IMR-90 (cell line): ENCODE measurements at regions not wholly inside any gene's neighbourhood (a gene's known extent, or its start where the extent isn't known, plus 50 kb on each side); places are given as distances from the start of the nearest gene placed in this dataset.

Source experiments
- ATAC-seq: fragments of 200-7000 bp; cut with Tn5 transposase; 2 replicates; pipeline ENCODE4 v1.9.1; 2020; ENCODE audit warnings: low read depth, mild to moderate bottlenecking, moderate library complexity
- BruUV-seq: library from RNA; stranded (reverse); fragments of 400-500 nt; replicated peaks from 2 replicates; lab custom pipeline; 2021; lab: Mats Ljungman, UMichigan
- CTCF ChIA-PET: fragments of 300-600 bp; formaldehyde crosslinking; extraction: SDS; loops from one replicate; lab custom pipeline; 2021; ENCODE audit warnings: antibody characterized with exemption; lab: Yijun Ruan, JAX
- POLR2A ChIA-PET: fragments of 300-600 bp; sonication (Branson Sonifier 250); formaldehyde crosslinking; loops from one replicate; lab custom pipeline; 2022; ENCODE audit warnings: antibody characterized with exemption; ENCODE audit not compliant: unreplicated experiment; lab: Charles Lee
- DNase-seq: peaks from one replicate; pipeline ENCODE4 v3.0.0; 2013
- H2AFZ ChIP-seq: replicated peaks from 2 replicates; pipeline ENCODE3; 2013; ENCODE audit warnings: low read length, mild to moderate bottlenecking; ENCODE audit not compliant: poor library complexity
- H2AK5ac ChIP-seq: 2 replicates; pipeline ENCODE4 v1.6.1; 2013; ENCODE audit warnings: low read depth, low read length, inconsistent platforms
- H2AK9ac ChIP-seq: replicated peaks from 2 replicates; pipeline ENCODE3; 2013; ENCODE audit warnings: mild to moderate bottlenecking, low read depth, low read length, moderate library complexity; ENCODE audit not compliant: poor library complexity
- H2BK120ac ChIP-seq: 2 replicates; pipeline ENCODE4 v1.6.1; 2013; ENCODE audit warnings: low read depth, low read length, inconsistent platforms
- H2BK15ac ChIP-seq: 3 replicates; pipeline ENCODE4 v1.6.1; 2013; ENCODE audit warnings: low read depth, low read length, inconsistent platforms
- H2BK20ac ChIP-seq: 2 replicates; pipeline ENCODE4 v1.6.1; 2013; ENCODE audit warnings: low read depth, mild to moderate bottlenecking, inconsistent platforms, low read length, moderate library complexity
- H2BK5ac ChIP-seq: 2 replicates; pipeline ENCODE4 v1.6.1; 2013; ENCODE audit warnings: mild to moderate bottlenecking, low read depth, low read length, inconsistent platforms; ENCODE audit not compliant: poor library complexity, severe bottlenecking
- H3K14ac ChIP-seq: replicated peaks from 2 replicates; pipeline ENCODE4 v1.6.1; 2013; ENCODE audit warnings: low read depth, low read length, inconsistent platforms
- H3K18ac ChIP-seq: 2 replicates; pipeline ENCODE4 v1.6.1; 2013; ENCODE audit warnings: low read depth, low read length, control low read depth
- H3K23ac ChIP-seq: 2 replicates; pipeline ENCODE4 v1.6.1; 2013; ENCODE audit warnings: low read depth, low read length, inconsistent platforms
- H3K27ac ChIP-seq: 2 replicates; pipeline ENCODE4 v1.5.1; 2013; ENCODE audit warnings: mild to moderate bottlenecking, control low read depth, low read length; ENCODE audit not compliant: insufficient read depth
- H3K27me3 ChIP-seq: 2 replicates; pipeline ENCODE4 v1.6.1; 2013; ENCODE audit warnings: low read length; ENCODE audit not compliant: control insufficient read depth, insufficient read depth
- H3K36me3 ChIP-seq: 2 replicates; pipeline ENCODE4 v1.6.1; 2013; ENCODE audit warnings: low read length, mixed read lengths; ENCODE audit not compliant: control insufficient read depth, insufficient read depth
- H3K4ac ChIP-seq: 2 replicates; pipeline ENCODE4 v1.6.1; 2013; ENCODE audit warnings: low read depth, low read length, inconsistent platforms
- H3K4me1 ChIP-seq: 2 replicates; pipeline ENCODE4 v1.6.1; 2013; ENCODE audit warnings: low read length, mixed read lengths; ENCODE audit not compliant: control insufficient read depth, insufficient read depth
- H3K4me2 ChIP-seq: 2 replicates; pipeline ENCODE4 v1.6.1; 2013; ENCODE audit warnings: low read depth, mild to moderate bottlenecking, control low read depth, low read length, moderate library complexity
- H3K4me3 ChIP-seq: 2 replicates; pipeline ENCODE4 v1.5.1; 2013; ENCODE audit warnings: low read depth, mild to moderate bottlenecking, control low read depth, low read length, moderate library complexity; ENCODE audit not compliant: insufficient read depth
- H3K56ac ChIP-seq: 2 replicates; pipeline ENCODE4 v1.6.1; 2013; ENCODE audit warnings: low read length, inconsistent platforms; ENCODE audit not compliant: insufficient read depth; ENCODE audit errors: extremely low read depth
- H3K79me1 ChIP-seq, 2 experiments: 2 replicates each; pipeline ENCODE4 v1.6.1; 2013; ENCODE audit warnings: low read length in 2 of 2, inconsistent platforms in 1 of 2, low read depth in 1 of 2
- H3K9ac ChIP-seq: 2 replicates; pipeline ENCODE4 v1.6.1; 2013; ENCODE audit warnings: low read depth, low read length, control low read depth
- H3K9me1 ChIP-seq: 2 replicates; pipeline ENCODE4 v1.6.1; 2013; ENCODE audit warnings: low read length, inconsistent platforms; ENCODE audit not compliant: insufficient read depth
- H3K9me3 ChIP-seq: 2 replicates; pipeline ENCODE4 v1.6.1; 2013; ENCODE audit warnings: low read length; ENCODE audit not compliant: control insufficient read depth, insufficient read depth
- H4K20me1 ChIP-seq: 2 replicates; pipeline ENCODE4 v1.6.1; 2013; ENCODE audit warnings: low read length, inconsistent platforms; ENCODE audit not compliant: insufficient read depth
- H4K5ac ChIP-seq: 2 replicates; pipeline ENCODE4 v1.6.1; 2013; ENCODE audit warnings: mild to moderate bottlenecking, low read depth, low read length, control low read depth
- H4K8ac ChIP-seq, 2 experiments: 2 replicates each; pipeline ENCODE4 v1.6.1; 2013; ENCODE audit warnings: low read depth in 2 of 2, low read length in 2 of 2, control low read depth in 1 of 2, inconsistent platforms in 1 of 2
- H4K91ac ChIP-seq: 2 replicates; pipeline ENCODE4 v1.6.1; 2013; ENCODE audit warnings: low read depth, low read length, inconsistent platforms; ENCODE audit not compliant: insufficient read depth
- BHLHE40 ChIP-seq: fragments of 150-350 bp; IDR thresholded peaks from 2 replicates; pipeline ENCODE4 v1.6.1; 2016; ENCODE audit warnings: mild to moderate bottlenecking, low read depth, low read length
- MAFK ChIP-seq: IDR thresholded peaks from 2 replicates; pipeline ENCODE4 v1.6.1; 2012; ENCODE audit warnings: low read depth, low read length, improper control_type of control experiment
- MAZ ChIP-seq: IDR thresholded peaks from 2 replicates; pipeline ENCODE4 v1.6.1; 2012; ENCODE audit warnings: low read depth, mild to moderate bottlenecking, low read length, improper control_type of control experiment, moderate library complexity, borderline replicate concordance
- NFE2L2 ChIP-seq: fragments of 150-350 bp; IDR thresholded peaks from 2 replicates; pipeline ENCODE4 v1.6.1; 2016; ENCODE audit warnings: low read depth, mild to moderate bottlenecking, low read length
- POLR2A ChIP-seq: IDR thresholded peaks from 2 replicates; pipeline ENCODE4 v1.6.1; 2012; ENCODE audit warnings: mild to moderate bottlenecking, low read depth, low read length
- RAD21 ChIP-seq: IDR thresholded peaks from 2 replicates; pipeline ENCODE4 v1.6.1; 2012; ENCODE audit warnings: low read length, improper control_type of control experiment
- RFX5 ChIP-seq: IDR thresholded peaks from 2 replicates; pipeline ENCODE4 v1.8.0; 2012; ENCODE audit warnings: low read depth, mild to moderate bottlenecking, low read length, moderate library complexity
- WGBS, 2 experiments: methylation state at CpG; one replicate each; pipeline versions ENCODE4 v1.1.5 to v1.1.7; 2013; ENCODE audit warnings: missing lambda C conversion rate in 2 of 2; ENCODE audit not compliant: insufficient read length in 1 of 2; ENCODE audit errors: extremely low coverage in 2 of 2; 5-methylcytosine and 5-hydroxymethylcytosine counted together
- dilution Hi-C: fragments of 300-500 bp; cut with HindIII; formaldehyde crosslinking; loops from one replicate; pipeline ENCODE4 v1.14.3; 2018; ENCODE audit warnings: low sequenced_read_pairs; ENCODE audit not compliant: unreplicated experiment
- in situ Hi-C: fragments of 300-500 bp; cut with MboI; formaldehyde crosslinking; loops from 3 replicates; pipeline ENCODE4 v1.14.3; 2019; ENCODE audit warnings: low sequenced_read_pairs, inconsistent platforms, mixed read lengths
- intact Hi-C: fragments of 100-400 bp; cut with micrococcal nuclease; formaldehyde crosslinking; loops from 2 replicates; pipeline ENCODE4 v1.10.0; 2022
- TF ChIP-seq, protein P1 (sequence below): conservative IDR thresholded peaks from 2 replicates; pipeline ENCODE4 v1.5.1; 2012; ENCODE audit warnings: mild to moderate bottlenecking, low read depth, low read length, improper control_type of control experiment
- TF ChIP-seq, protein P2 (sequence below): fragments of 150-350 bp; IDR thresholded peaks from 2 replicates; pipeline ENCODE4 v1.6.1; 2016; ENCODE audit warnings: low read depth, mild to moderate bottlenecking, low read length, moderate library complexity, borderline replicate concordance

DNA sequence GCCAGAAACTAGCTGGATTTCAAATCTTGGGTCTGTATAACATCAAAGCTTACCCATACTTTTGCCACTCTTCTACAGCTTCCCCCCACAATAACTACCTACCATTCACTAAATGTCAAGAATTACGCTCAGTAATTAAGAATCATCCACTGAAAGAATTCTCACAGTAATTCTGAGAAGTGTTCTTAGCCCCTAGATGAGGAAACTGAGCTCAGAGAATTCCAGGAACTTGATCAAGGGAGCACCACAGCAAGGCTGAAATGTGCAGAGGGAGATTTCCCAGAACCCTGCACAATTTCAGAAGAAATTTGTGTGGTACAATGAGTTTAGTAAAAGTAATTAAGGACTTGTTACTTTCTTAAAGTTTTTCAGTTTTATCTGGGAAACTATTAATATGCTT, 194.5 kb upstream of the STK17B start:
- no CpG with 5 or more reads among the region's 1 CpG for WGBS, 2 experiments
- no peak overlapping the region for H3K4me3 ChIP-seq
- TF ChIP-seq, protein P1, sequence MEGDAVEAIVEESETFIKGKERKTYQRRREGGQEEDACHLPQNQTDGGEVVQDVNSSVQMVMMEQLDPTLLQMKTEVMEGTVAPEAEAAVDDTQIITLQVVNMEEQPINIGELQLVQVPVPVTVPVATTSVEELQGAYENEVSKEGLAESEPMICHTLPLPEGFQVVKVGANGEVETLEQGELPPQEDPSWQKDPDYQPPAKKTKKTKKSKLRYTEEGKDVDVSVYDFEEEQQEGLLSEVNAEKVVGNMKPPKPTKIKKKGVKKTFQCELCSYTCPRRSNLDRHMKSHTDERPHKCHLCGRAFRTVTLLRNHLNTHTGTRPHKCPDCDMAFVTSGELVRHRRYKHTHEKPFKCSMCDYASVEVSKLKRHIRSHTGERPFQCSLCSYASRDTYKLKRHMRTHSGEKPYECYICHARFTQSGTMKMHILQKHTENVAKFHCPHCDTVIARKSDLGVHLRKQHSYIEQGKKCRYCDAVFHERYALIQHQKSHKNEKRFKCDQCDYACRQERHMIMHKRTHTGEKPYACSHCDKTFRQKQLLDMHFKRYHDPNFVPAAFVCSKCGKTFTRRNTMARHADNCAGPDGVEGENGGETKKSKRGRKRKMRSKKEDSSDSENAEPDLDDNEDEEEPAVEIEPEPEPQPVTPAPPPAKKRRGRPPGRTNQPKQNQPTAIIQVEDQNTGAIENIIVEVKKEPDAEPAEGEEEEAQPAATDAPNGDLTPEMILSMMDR: no peak
- no peak for TF ChIP-seq MAZ
- TF ChIP-seq RFX5: no peak
- no peak for TF ChIP-seq NFE2L2
- TF ChIP-seq MAFK: no peak
- TF ChIP-seq POLR2A: no peak
- TF ChIP-seq BHLHE40: no peak
- TF ChIP-seq, protein P2, sequence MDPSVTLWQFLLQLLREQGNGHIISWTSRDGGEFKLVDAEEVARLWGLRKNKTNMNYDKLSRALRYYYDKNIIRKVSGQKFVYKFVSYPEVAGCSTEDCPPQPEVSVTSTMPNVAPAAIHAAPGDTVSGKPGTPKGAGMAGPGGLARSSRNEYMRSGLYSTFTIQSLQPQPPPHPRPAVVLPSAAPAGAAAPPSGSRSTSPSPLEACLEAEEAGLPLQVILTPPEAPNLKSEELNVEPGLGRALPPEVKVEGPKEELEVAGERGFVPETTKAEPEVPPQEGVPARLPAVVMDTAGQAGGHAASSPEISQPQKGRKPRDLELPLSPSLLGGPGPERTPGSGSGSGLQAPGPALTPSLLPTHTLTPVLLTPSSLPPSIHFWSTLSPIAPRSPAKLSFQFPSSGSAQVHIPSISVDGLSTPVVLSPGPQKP: no peak
- TF ChIP-seq RAD21: no peak
- H3K9me1 ChIP-seq: no peaks in the 10 kb centered on the region
- no TSS peak for BruUV-seq
- no peak overlapping the region for H4K91ac ChIP-seq
- H3K9ac ChIP-seq: no peak overlapping the region
- dilution Hi-C loops: no loop called here
- H2AK5ac ChIP-seq: no peak overlapping the region
- no peaks in the 10 kb centered on the region for H3K36me3 ChIP-seq
- H3K56ac ChIP-seq: no peak overlapping the region
- no peak overlapping the region for H2BK20ac ChIP-seq
- ATAC-seq: no peak
- ChIA-PET POLR2A (no interaction called here), CTCF (interaction anchor here (1.1 kb wide), 1 partner anchor 9 kb away, joined by 3 read pairs; no protein-coding TSS in a partner anchor)
- no peak overlapping the region for H3K4ac ChIP-seq
- H3K9me3 ChIP-seq: peaks cover 4% of the 10 kb centered on the region
- H3K4me2 ChIP-seq: no peak overlapping the region
- H4K5ac ChIP-seq: no peak overlapping the region
- H2BK15ac ChIP-seq: no peak overlapping the region
- no peak overlapping the region for H2BK120ac ChIP-seq
- no peak overlapping the region for H4K8ac ChIP-seq
- H2AFZ ChIP-seq: no peak overlapping the region
- no peak overlapping the region for H3K18ac ChIP-seq
- H3K4me1 ChIP-seq: no peaks in the 10 kb centered on the region
- no peak overlapping the region for H3K14ac ChIP-seq
- intact Hi-C loops: no loop called here
- in situ Hi-C loops: no loop called here
- H3K27me3 ChIP-seq: no peaks in the 10 kb centered on the region
- H3K79me1 ChIP-seq: no peaks in the 10 kb centered on the region
- no peak for DNase-seq
- no peak overlapping the region for H3K23ac ChIP-seq
- no peak overlapping the region for H2BK5ac ChIP-seq
- H2AK9ac ChIP-seq: no peak overlapping the region
- no peaks in the 10 kb centered on the region for H4K20me1 ChIP-seq
- H3K27ac ChIP-seq: no peak overlapping the region
